HG03432 (cell line): ENCODE measurements at regions not wholly inside any gene's neighbourhood (a gene's known extent, or its start where the extent isn't known, plus 50 kb on each side); places are given as distances from the start of the nearest gene placed in this dataset.

Experiments
- ATAC-seq: cut with Tn5 transposase; IDR thresholded peaks from one replicate; pipeline ENCODE4 v1.9.1; 2021; ENCODE audit warnings: mild to moderate bottlenecking, moderate library complexity; ENCODE audit not compliant: unreplicated experiment

GRCh38 chr17:72487731-72488494 is 367.1 kb downstream of the SOX9 start:
- no peak for ATAC-seq

- no peak for ATAC-seq
Measured at GRCh38 chr17:72488555-72489271, 367.9 kb downstream of the SOX9 start.

GRCh38 chr17:72489272-72489641 is 368.4 kb downstream of the SOX9 start:
- no peak for ATAC-seq

GRCh38 chr17:72491102-72491501 is 370.3 kb downstream of the SOX9 start:
- ATAC-seq = no peak

- no peak for ATAC-seq
Measured at GRCh38 chr17:72492494-72492893, 371.7 kb downstream of the SOX9 start.

GRCh38 chr17:72492941-72493340 is 372.1 kb downstream of the SOX9 start:
- ATAC-seq = no peak

GRCh38 chr17:72494566-72494965 is 373.7 kb downstream of the SOX9 start:
- no peak for ATAC-seq

GRCh38 chr17:72496461-72496860 is 375.6 kb downstream of the SOX9 start:
- no peak for ATAC-seq

GRCh38 chr17:72497915-72498314 is 377.1 kb downstream of the SOX9 start:
- ATAC-seq = no peak

GRCh38 chr17:72498364-72499210 is 377.8 kb downstream of the SOX9 start:
- ATAC-seq = peak; percentile 86

- no peak for ATAC-seq
Measured at GRCh38 chr17:72501404-72502370, 380.9 kb downstream of the SOX9 start.

- ATAC-seq = no peak
Measured at GRCh38 chr17:72502371-72503341, 381.8 kb downstream of the SOX9 start.

- ATAC-seq = no peak
Measured at GRCh38 chr17:72503556-72503955, 382.7 kb downstream of the SOX9 start.

- no peak for ATAC-seq
Measured at GRCh38 chr17:72504783-72505182, 384.0 kb downstream of the SOX9 start.

- ATAC-seq = no peak
Measured at GRCh38 chr17:72506773-72507172, 386.0 kb downstream of the SOX9 start.

GRCh38 chr17:72507370-72507769 is 386.6 kb downstream of the SOX9 start:
- no peak for ATAC-seq

GRCh38 chr17:72510351-72511016 is 389.7 kb downstream of the SOX9 start:
- ATAC-seq = peak; percentile 71

- no peak for ATAC-seq
Measured at GRCh38 chr17:72511242-72511641, 390.4 kb downstream of the SOX9 start.

GRCh38 chr17:72511874-72512273 is 391.1 kb downstream of the SOX9 start:
- no peak for ATAC-seq
